Common myeloid progenitor, CD34-positive (primary cell): ENCODE measurements at regions not wholly inside any gene's neighbourhood (a gene's known extent, or its start where the extent isn't known, plus 50 kb on each side); places are given as distances from the start of the nearest gene placed in this dataset.

Experiments
- CTCF ChIA-PET: fragments of 350-600 bp; sonication (Branson Sonifier 250); formaldehyde crosslinking; loops from one replicate; lab custom pipeline; 2021; ENCODE audit warnings: antibody characterized with exemption; lab: Charles Lee
- POLR2A ChIA-PET: fragments of 350-600 bp; sonication (Branson Sonifier 250); formaldehyde crosslinking; loops from one replicate; lab custom pipeline; 2021; ENCODE audit warnings: antibody characterized with exemption; lab: Charles Lee
- DNase-seq, 3 donors: peaks; one replicate each; pipeline versions ENCODE4 v3.0.0 to v3.0.0-alpha.2; 2013
- H3K27ac ChIP-seq, 2 experiments: 1 replicate in 1 of 2; 2 replicates in 1 of 2; pipeline ENCODE4 v1.7.0; 2013; ENCODE audit warnings: inconsistent platforms in 2 of 2, low read length in 2 of 2, mild to moderate bottlenecking in 2 of 2, low read depth in 1 of 2, moderate library complexity in 1 of 2; ENCODE audit not compliant: severe bottlenecking in 2 of 2, insufficient read depth in 1 of 2, poor library complexity in 1 of 2
- H3K27me3 ChIP-seq, 5 experiments: replicated peaks in 2 of 5; 1 replicate in 3 of 5; 2 replicates in 2 of 5; pipeline versions ENCODE4 v1.6.1 to v1.7.0; 2013; ENCODE audit warnings: low read length in 4 of 5, mild to moderate bottlenecking in 2 of 5, moderate library complexity in 2 of 5, inconsistent platforms in 1 of 5; ENCODE audit not compliant: insufficient read depth in 5 of 5, control insufficient read depth in 4 of 5
- H3K36me3 ChIP-seq, 4 experiments: 1 replicate in 2 of 4; 2 replicates in 2 of 4; pipeline versions ENCODE4 v1.6.1 to v1.7.0; 2013; ENCODE audit warnings: low read length in 3 of 4, control low read depth in 1 of 4, mild to moderate bottlenecking in 1 of 4; ENCODE audit not compliant: control insufficient read depth in 4 of 4, insufficient read depth in 4 of 4
- H3K4me1 ChIP-seq, 4 experiments: 1 replicate in 3 of 4; 2 replicates in 1 of 4; pipeline versions ENCODE4 v1.6.1 to v1.7.1; 2013; ENCODE audit warnings: low read length in 3 of 4, mild to moderate bottlenecking in 3 of 4, control low read depth in 1 of 4, inconsistent platforms in 1 of 4, moderate library complexity in 1 of 4; ENCODE audit not compliant: control insufficient read depth in 4 of 4, insufficient read depth in 4 of 4; ENCODE audit errors: control extremely low read depth in 1 of 4
- H3K4me3 ChIP-seq, 7 experiments: 1 replicate in 4 of 7; 2 replicates in 3 of 7; pipeline versions ENCODE4 v1.5.1 to v1.7.0; 2013; ENCODE audit warnings: mild to moderate bottlenecking in 7 of 7, low read length in 6 of 7, moderate library complexity in 6 of 7, inconsistent platforms in 2 of 7, low read depth in 2 of 7, control low read depth in 1 of 7; ENCODE audit not compliant: insufficient read depth in 4 of 7, control insufficient read depth in 1 of 7; ENCODE audit errors: extremely low read depth in 1 of 7
- H3K9me3 ChIP-seq, 5 experiments: 1 replicate in 4 of 5; 2 replicates in 1 of 5; pipeline versions ENCODE4 v1.6.1 to v1.7.1; 2013; ENCODE audit warnings: low read length in 4 of 5, mild to moderate bottlenecking in 2 of 5, inconsistent platforms in 1 of 5, low read depth in 1 of 5, moderate library complexity in 1 of 5; ENCODE audit not compliant: control insufficient read depth in 4 of 5, insufficient read depth in 2 of 5; ENCODE audit errors: control extremely low read depth in 1 of 5
- WGBS: methylation state at CpG from one replicate; pipeline ENCODE4 v1.1.5; 2013; ENCODE audit not compliant: insufficient coverage; 5-methylcytosine and 5-hydroxymethylcytosine counted together

GRCh38 chr13:74794147-74794546 is 659.9 kb upstream of the KLF12 start:
- no peak for DNase-seq
- POLR2A ChIA-PET: no interaction called here
- no peak overlapping the region for H3K27ac ChIP-seq
- whole genome bisulfite sequencing: 96% methylated on average over 4 of the region's 5 CpGs
- no peaks in the 10 kb centered on the region for H3K36me3 ChIP-seq
- CTCF ChIA-PET: no interaction called here
- H3K9me3 ChIP-seq: peaks cover 0 to 3% (median 0%) of the 10 kb centered on the region in 5 experiments
- no peaks in the 10 kb centered on the region for H3K27me3 ChIP-seq
- no peaks in the 10 kb centered on the region for H3K4me1 ChIP-seq
- H3K4me3 ChIP-seq: no peak overlapping the region

DNA sequence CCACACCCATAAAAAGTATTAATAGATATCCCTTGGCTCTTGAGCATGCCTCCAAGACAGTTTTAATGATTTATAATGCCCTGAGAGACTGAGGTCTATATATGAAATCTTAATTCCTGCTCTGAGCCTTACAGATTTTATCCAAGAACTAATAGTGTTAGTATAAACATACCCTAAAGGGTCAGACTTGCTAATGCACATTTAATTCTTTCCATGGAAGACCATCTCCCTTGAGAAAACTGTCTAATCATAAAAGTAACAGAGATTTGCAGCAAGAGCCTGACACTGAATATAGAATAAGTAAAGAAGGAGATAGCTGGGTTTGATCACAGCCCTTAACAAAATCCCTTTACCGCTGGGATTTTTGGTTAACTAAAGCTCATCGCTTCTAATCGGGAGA is 650.8 kb upstream of the KLF12 start:
- ChIA-PET POLR2A (no interaction called here), CTCF (no interaction called here)
- no peak overlapping the region for H3K27ac ChIP-seq
- WGBS: 100% methylated on average over 3 of the region's 3 CpGs
- no peak for DNase-seq
- H3K36me3 ChIP-seq: no peaks in the 10 kb centered on the region
- no peaks in the 10 kb centered on the region for H3K9me3 ChIP-seq
- H3K27me3 ChIP-seq: peaks cover 0 to 2% (median 0%) of the 10 kb centered on the region in 5 experiments
- no peaks in the 10 kb centered on the region for H3K4me1 ChIP-seq
- H3K4me3 ChIP-seq: no peak overlapping the region

DNA sequence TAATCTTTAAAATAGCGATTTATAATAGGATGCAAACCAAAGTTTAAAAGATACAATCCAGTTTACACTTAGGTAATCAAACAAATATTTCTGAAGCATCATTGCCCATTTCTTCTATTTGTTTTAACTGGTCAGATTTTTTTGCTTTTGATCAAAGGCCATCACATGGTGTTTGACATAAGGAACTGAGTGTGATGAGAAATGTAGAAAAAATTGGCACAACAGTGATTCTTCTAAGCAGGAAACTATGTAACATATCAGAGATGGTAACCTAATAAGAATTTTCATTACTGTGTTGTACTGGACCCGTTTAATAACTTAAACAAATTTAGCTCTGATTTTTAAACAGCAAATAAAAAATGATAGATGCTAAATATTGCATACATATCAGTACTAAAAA is 644.7 kb upstream of the KLF12 start:
- Histone ChIP-seq H3K4me3 (no peak overlapping the region), H3K27ac (no peak overlapping the region), H3K9me3 (no peaks in the 10 kb centered on the region), H3K27me3 (peaks cover 0 to 2% (median 0%) of the 10 kb centered on the region in 5 experiments), H3K4me1 (no peaks in the 10 kb centered on the region), H3K36me3 (no peaks in the 10 kb centered on the region)
- ChIA-PET POLR2A (no interaction called here), CTCF (no interaction called here)
- WGBS: no CpG with 5 or more reads among the region's 2 CpGs
- DNase-seq: no peak

DNA sequence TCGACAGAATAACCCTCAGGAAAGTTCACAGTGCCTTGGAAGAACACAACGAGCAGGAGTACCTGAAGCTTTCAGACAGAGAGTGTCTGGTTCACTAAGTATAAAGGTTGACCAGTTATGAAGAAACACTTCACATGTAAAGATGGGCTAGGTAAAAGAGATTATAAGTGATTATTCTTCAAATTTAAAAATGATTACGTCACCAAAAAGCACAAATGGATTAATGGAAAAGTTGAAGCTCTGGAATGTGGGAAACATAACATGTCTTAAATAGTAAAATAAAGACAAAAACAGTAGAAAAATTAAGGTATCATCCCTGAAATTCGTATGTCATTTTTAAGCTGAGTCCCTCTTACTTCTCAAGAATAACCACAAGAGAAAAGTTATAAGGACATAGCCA is 643.9 kb upstream of the KLF12 start:
- H3K4me1 ChIP-seq: no peaks in the 10 kb centered on the region
- no peak overlapping the region for H3K27ac ChIP-seq
- H3K36me3 ChIP-seq: no peaks in the 10 kb centered on the region
- H3K27me3 ChIP-seq: peaks cover 0 to 2% (median 0%) of the 10 kb centered on the region in 5 experiments
- no peak overlapping the region for H3K4me3 ChIP-seq
- DNase-seq: no peak
- ChIA-PET CTCF (no interaction called here), POLR2A (no interaction called here)
- WGBS: 85% methylated on average over 3 of the region's 4 CpGs
- no peaks in the 10 kb centered on the region for H3K9me3 ChIP-seq

GRCh38 chr13:74774264-74774663 is 640.1 kb upstream of the KLF12 start:
- DNase-seq: no peak
- no peaks in the 10 kb centered on the region for H3K4me1 ChIP-seq
- H3K4me3 ChIP-seq: no peak overlapping the region
- 100% methylated on average over 1 of the region's 1 CpG for WGBS
- H3K9me3 ChIP-seq: peaks cover 0 to 2% (median 0%) of the 10 kb centered on the region in 5 experiments
- H3K27me3 ChIP-seq: no peaks in the 10 kb centered on the region
- H3K27ac ChIP-seq: no peak overlapping the region
- POLR2A ChIA-PET: no interaction called here
- CTCF ChIA-PET: no interaction called here
- H3K36me3 ChIP-seq: no peaks in the 10 kb centered on the region

DNA sequence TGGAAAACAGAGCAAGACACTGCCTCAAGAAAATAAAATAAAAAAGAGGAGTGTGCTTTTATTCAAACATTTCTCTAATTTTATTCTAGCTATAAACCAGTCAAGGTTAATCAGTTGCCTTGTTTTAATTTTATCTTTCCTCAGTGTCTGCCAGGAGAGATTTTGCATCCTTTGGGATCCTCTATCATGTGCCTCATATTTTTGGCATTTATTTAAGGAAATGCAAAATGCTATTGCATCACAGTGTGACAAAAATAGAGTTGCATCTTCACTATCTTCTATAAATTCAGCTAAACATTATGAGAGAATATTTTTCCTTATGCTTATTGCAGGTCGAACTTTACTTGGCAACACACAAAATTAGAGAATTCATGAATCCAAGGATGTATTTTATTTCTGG is 639.0 kb upstream of the KLF12 start:
- H3K27me3 ChIP-seq: no peaks in the 10 kb centered on the region
- no peak overlapping the region for H3K4me3 ChIP-seq
- WGBS: no CpG with 5 or more reads among the region's 1 CpG
- DNase-seq: no peak
- no peaks in the 10 kb centered on the region for H3K36me3 ChIP-seq
- H3K4me1 ChIP-seq: no peaks in the 10 kb centered on the region
- ChIA-PET CTCF (no interaction called here), POLR2A (no interaction called here)
- H3K27ac ChIP-seq: no peak overlapping the region
- peaks cover 0 to 2% (median 0%) of the 10 kb centered on the region in 5 experiments for H3K9me3 ChIP-seq

GRCh38 chr13:74771964-74772363 is 637.8 kb upstream of the KLF12 start:
- H3K27me3 ChIP-seq: no peaks in the 10 kb centered on the region
- POLR2A ChIA-PET: no interaction called here
- H3K4me1 ChIP-seq: no peaks in the 10 kb centered on the region
- no CpG with 5 or more reads among the region's 3 CpGs for whole genome bisulfite sequencing
- H3K36me3 ChIP-seq: no peaks in the 10 kb centered on the region
- H3K4me3 ChIP-seq: no peak overlapping the region
- no peak for DNase-seq
- peaks cover 0 to 2% (median 0%) of the 10 kb centered on the region in 5 experiments for H3K9me3 ChIP-seq
- no peak overlapping the region for H3K27ac ChIP-seq
- CTCF ChIA-PET: no interaction called here
